Hepatocyte (in vitro differentiated cells): ENCODE measurements at regions not wholly inside any gene's neighbourhood (a gene's known extent, or its start where the extent isn't known, plus 50 kb on each side); places are given as distances from the start of the nearest gene placed in this dataset.

ENCODE experiments used
- DNase-seq: peaks from one replicate; pipeline ENCODE4 v3.0.0-alpha.2; 2016; ENCODE audit warnings: low spot score
- H2AFZ ChIP-seq: fragments of 200-600 bp; sonication (generic); 2 replicates; pipeline ENCODE4 v1.6.0; 2016; ENCODE audit warnings: antibody characterized with exemption, mild to moderate bottlenecking
- H3K27ac ChIP-seq: fragments of 200-600 bp; sonication (generic); 2 replicates; pipeline ENCODE4 v1.5.1; 2016; ENCODE audit warnings: mild to moderate bottlenecking
- H3K27me3 ChIP-seq: fragments of 200-600 bp; sonication (generic); 2 replicates; pipeline ENCODE4 v1.6.1; 2016
- H3K36me3 ChIP-seq: fragments of 200-600 bp; sonication (generic); replicated peaks from 2 replicates; pipeline ENCODE4 v1.5.1; 2016; ENCODE audit warnings: low read depth; ENCODE audit not compliant: insufficient read depth
- H3K4me1 ChIP-seq: fragments of 200-600 bp; sonication (generic); 2 replicates; pipeline ENCODE4 v1.5.1; 2016; ENCODE audit warnings: mild to moderate bottlenecking, moderate library complexity; ENCODE audit not compliant: insufficient read depth
- H3K4me2 ChIP-seq: fragments of 200-600 bp; sonication (generic); 2 replicates; pipeline ENCODE4 v1.6.0; 2016
- H3K4me3 ChIP-seq: fragments of 200-600 bp; sonication (generic); 2 replicates; pipeline ENCODE4 v1.5.1; 2016; ENCODE audit warnings: mild to moderate bottlenecking
- H3K79me2 ChIP-seq: fragments of 200-600 bp; sonication (generic); 2 replicates; pipeline ENCODE4 v1.6.0; 2017; ENCODE audit warnings: mild to moderate bottlenecking
- H3K9me2 ChIP-seq: fragments of 200-600 bp; sonication (generic); replicated peaks from 2 replicates; pipeline ENCODE4 v1.6.0; 2017; ENCODE audit warnings: mild to moderate bottlenecking; ENCODE audit not compliant: insufficient read depth
- H3K9me3 ChIP-seq: fragments of 200-600 bp; sonication (generic); 2 replicates; pipeline ENCODE4 v1.5.1; 2016; ENCODE audit warnings: low read depth, mild to moderate bottlenecking
- H4K20me1 ChIP-seq: fragments of 200-600 bp; sonication (generic); 2 replicates; pipeline ENCODE4 v1.6.0; 2016; ENCODE audit warnings: mild to moderate bottlenecking; ENCODE audit not compliant: insufficient read depth, poor library complexity, severe bottlenecking
- EZH2 ChIP-seq: fragments of 200-600 bp; sonication (generic); IDR thresholded peaks from 2 replicates; pipeline ENCODE4 v1.6.1; 2016; ENCODE audit warnings: antibody characterized with exemption, mild to moderate bottlenecking, borderline replicate concordance
- EZH2phosphoT487 ChIP-seq: fragments of 200-600 bp; sonication (generic); IDR thresholded peaks from one replicate; pipeline ENCODE4 v1.6.1; 2018; ENCODE audit warnings: antibody characterized with exemption, mild to moderate bottlenecking, low read depth, moderate library complexity; ENCODE audit not compliant: unreplicated experiment, severe bottlenecking
- WGBS: methylation state at CpG from one replicate; pipeline ENCODE4 v1.1.6; 2016; ENCODE audit warnings: low lambda C conversion rate; ENCODE audit errors: missing lambda C conversion rate; 5-methylcytosine and 5-hydroxymethylcytosine counted together
- TF ChIP-seq, protein P1 (sequence below): fragments of 200-600 bp; sonication (generic); IDR thresholded peaks from 2 replicates; pipeline ENCODE4 v1.5.1; 2016; ENCODE audit warnings: antibody characterized with exemption, mild to moderate bottlenecking; ENCODE audit not compliant: poor library complexity

- Histone ChIP-seq H4K20me1 (no peaks in the 10 kb centered on the region), H3K36me3 (no peaks in the 10 kb centered on the region), H3K79me2 (no peaks in the 10 kb centered on the region), H3K27me3 (no peaks in the 10 kb centered on the region), H3K4me3 (no peak overlapping the region), H3K9me2 (no peaks in the 10 kb centered on the region), H3K27ac (no peak overlapping the region), H2AFZ (no peak overlapping the region), H3K9me3 (no peaks in the 10 kb centered on the region), H3K4me2 (no peak overlapping the region), H3K4me1 (peaks cover 29% of the 10 kb centered on the region)
- TF ChIP-seq EZH2 (no peak), EZH2phosphoT487 (no peak)
- TF ChIP-seq, protein P1, sequence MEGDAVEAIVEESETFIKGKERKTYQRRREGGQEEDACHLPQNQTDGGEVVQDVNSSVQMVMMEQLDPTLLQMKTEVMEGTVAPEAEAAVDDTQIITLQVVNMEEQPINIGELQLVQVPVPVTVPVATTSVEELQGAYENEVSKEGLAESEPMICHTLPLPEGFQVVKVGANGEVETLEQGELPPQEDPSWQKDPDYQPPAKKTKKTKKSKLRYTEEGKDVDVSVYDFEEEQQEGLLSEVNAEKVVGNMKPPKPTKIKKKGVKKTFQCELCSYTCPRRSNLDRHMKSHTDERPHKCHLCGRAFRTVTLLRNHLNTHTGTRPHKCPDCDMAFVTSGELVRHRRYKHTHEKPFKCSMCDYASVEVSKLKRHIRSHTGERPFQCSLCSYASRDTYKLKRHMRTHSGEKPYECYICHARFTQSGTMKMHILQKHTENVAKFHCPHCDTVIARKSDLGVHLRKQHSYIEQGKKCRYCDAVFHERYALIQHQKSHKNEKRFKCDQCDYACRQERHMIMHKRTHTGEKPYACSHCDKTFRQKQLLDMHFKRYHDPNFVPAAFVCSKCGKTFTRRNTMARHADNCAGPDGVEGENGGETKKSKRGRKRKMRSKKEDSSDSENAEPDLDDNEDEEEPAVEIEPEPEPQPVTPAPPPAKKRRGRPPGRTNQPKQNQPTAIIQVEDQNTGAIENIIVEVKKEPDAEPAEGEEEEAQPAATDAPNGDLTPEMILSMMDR, result no peak
- no peak for DNase-seq
- 62% methylated on average over 4 of the region's 4 CpGs for WGBS
These were observed 58.6 kb upstream of the ARID5B start for GRCh38 chr10:61842755-61843497.

GRCh38 chr10:61844116-61844822, 57.2 kb upstream of the ARID5B start:
- Histone ChIP-seq H4K20me1 (no peaks in the 10 kb centered on the region), H3K4me2 (no peak overlapping the region), H3K4me1 (peaks cover 19% of the 10 kb centered on the region), H3K27ac (no peak overlapping the region), H3K9me2 (no peaks in the 10 kb centered on the region), H3K4me3 (no peak overlapping the region), H3K27me3 (no peaks in the 10 kb centered on the region), H2AFZ (no peak overlapping the region), H3K36me3 (no peaks in the 10 kb centered on the region), H3K79me2 (no peaks in the 10 kb centered on the region), H3K9me3 (no peaks in the 10 kb centered on the region)
- no peak for DNase-seq
- TF ChIP-seq, protein P1, result no peak
- TF ChIP-seq EZH2phosphoT487 (no peak), EZH2 (no peak)
- WGBS, result 96% methylated on average over 4 of the region's 4 CpGs

- Histone ChIP-seq H3K4me3 (no peak overlapping the region), H2AFZ (no peak overlapping the region), H3K27ac (peak overlapping the region; percentile 29), H3K36me3 (no peaks in the 10 kb centered on the region), H3K4me1 (peaks cover 12% of the 10 kb centered on the region), H3K9me3 (no peaks in the 10 kb centered on the region), H4K20me1 (no peaks in the 10 kb centered on the region), H3K27me3 (no peaks in the 10 kb centered on the region), H3K4me2 (no peak overlapping the region), H3K79me2 (no peaks in the 10 kb centered on the region), H3K9me2 (no peaks in the 10 kb centered on the region)
- no peak for DNase-seq
- TF ChIP-seq EZH2 (no peak), EZH2phosphoT487 (no peak)
- TF ChIP-seq, protein P1, result no peak
- WGBS, result 46% methylated on average over 2 of the region's 2 CpGs
These were observed 56.1 kb upstream of the ARID5B start for GRCh38 chr10:61845196-61845949.
